ENCODE measurements at regions not wholly inside any gene's neighbourhood (a gene's known extent, or its start where the extent isn't known, plus 50 kb on each side); places are given as distances from the start of the nearest gene placed in this dataset.
"Not testable (repeated sequence)": the region's sequence is repeated elsewhere in the genome, so short reads cannot be mapped to it uniquely, and the experiment has no call there.

- peak; percentile 62 for DNase-seq
These were observed 157.9 kb upstream of the NBPF11 start for GRCh38 chr1:148309940-148310500.

GRCh38 chr1:148308832-148309458 is 156.9 kb upstream of the NBPF11 start:
- peak; percentile 7 for DNase-seq

GRCh38 chr1:148307583-148308185 is 155.6 kb upstream of the NBPF11 start:
- DNase-seq: no peak

- DNase-seq: not testable (repeated sequence)
These were observed 152.9 kb upstream of the NBPF11 start for GRCh38 chr1:148304935-148305334.

- DNase-seq: not testable (repeated sequence)
These were observed 150.7 kb upstream of the NBPF11 start for GRCh38 chr1:148302586-148303364.

GRCh38 chr1:148297852-148298251 is 145.8 kb upstream of the NBPF11 start:
- not testable (repeated sequence) for DNase-seq

GRCh38 chr1:148296511-148296910 is 144.4 kb upstream of the NBPF11 start:
- peak; percentile 35 for DNase-seq

- DNase-seq: no peak
These were observed 142.2 kb upstream of the NBPF11 start for GRCh38 chr1:148294116-148294807.

GRCh38 chr1:148293651-148294050 is 141.6 kb upstream of the NBPF11 start:
- DNase-seq: no peak

- DNase-seq: no peak
These were observed 140.8 kb upstream of the NBPF11 start for GRCh38 chr1:148292915-148293314.

GRCh38 chr1:148290881-148291280 is 138.8 kb upstream of the NBPF11 start:
- DNase-seq: no peak

GRCh38 chr1:148289647-148290046 is 137.6 kb upstream of the NBPF11 start:
- no peak for DNase-seq

GRCh38 chr1:148285946-148286345 is 133.9 kb upstream of the NBPF11 start:
- not testable (repeated sequence) for DNase-seq

- DNase-seq: not testable (repeated sequence)
These were observed 128.9 kb upstream of the NBPF11 start for GRCh38 chr1:148280831-148281572.

GRCh38 chr1:148279002-148279542 is 127.0 kb upstream of the NBPF11 start:
- not testable (repeated sequence) for DNase-seq

- DNase-seq: not testable (repeated sequence)
These were observed 125.8 kb upstream of the NBPF11 start for GRCh38 chr1:148277865-148278279.

GRCh38 chr1:148267066-148267465 is 115.0 kb upstream of the NBPF11 start:
- DNase-seq: not testable (repeated sequence)

GRCh38 chr1:148264374-148265276 is 112.5 kb upstream of the NBPF11 start:
- peak; percentile 80 for DNase-seq

- DNase-seq: peak; percentile 84
These were observed 111.8 kb upstream of the NBPF11 start for GRCh38 chr1:148263906-148264255.

- peak; percentile 96 for DNase-seq
These were observed 111.2 kb upstream of the NBPF11 start for GRCh38 chr1:148263128-148263905.

Measured in DMS53 (cell line).